ENCODE measurements at regions not wholly inside any gene's neighbourhood (a gene's known extent, or its start where the extent isn't known, plus 50 kb on each side); places are given as distances from the start of the nearest gene placed in this dataset.
"Not testable (repeated sequence)": the region's sequence is repeated elsewhere in the genome, so short reads cannot be mapped to it uniquely, and the experiment has no call there.

GRCh38 chr10:42149027-42149700 lies 489.2 kb downstream of the ZNF33B start:
- H4K20me1 ChIP-seq (ENCODE audit: insufficient read depth) = no peaks in the 10 kb centered on the region
- no peaks in the 10 kb centered on the region for H3K36me3 ChIP-seq (ENCODE audit: low read depth)
- no peaks in the 10 kb centered on the region for H3K9me2 ChIP-seq (ENCODE audit: insufficient read depth)
- CTCF ChIA-PET = no interaction called here
- no peaks in the 10 kb centered on the region for H3K4me1 ChIP-seq (replicated peaks; ENCODE audit: insufficient read depth)
- POLR2A ChIA-PET (ENCODE audit: unreplicated experiment) = no interaction called here
- H3K9me3 ChIP-seq (ENCODE audit: insufficient read depth, low read depth) = no peaks in the 10 kb centered on the region
- no peak overlapping the region for H3K4me2 ChIP-seq
- no peak for DNase-seq
- no peaks in the 10 kb centered on the region for H3K27me3 ChIP-seq (ENCODE audit: insufficient read depth, low read depth)
- H3F3A ChIP-seq (ENCODE audit: insufficient read depth, low read depth) = no peaks in the 10 kb centered on the region
- H3K4me3 ChIP-seq = no peak overlapping the region
- intact Hi-C loops (cut with micrococcal nuclease; ENCODE audit: unreplicated experiment) = no loop called here
- H3K27ac ChIP-seq = no peak overlapping the region
- TF ChIP-seq, protein P1, sequence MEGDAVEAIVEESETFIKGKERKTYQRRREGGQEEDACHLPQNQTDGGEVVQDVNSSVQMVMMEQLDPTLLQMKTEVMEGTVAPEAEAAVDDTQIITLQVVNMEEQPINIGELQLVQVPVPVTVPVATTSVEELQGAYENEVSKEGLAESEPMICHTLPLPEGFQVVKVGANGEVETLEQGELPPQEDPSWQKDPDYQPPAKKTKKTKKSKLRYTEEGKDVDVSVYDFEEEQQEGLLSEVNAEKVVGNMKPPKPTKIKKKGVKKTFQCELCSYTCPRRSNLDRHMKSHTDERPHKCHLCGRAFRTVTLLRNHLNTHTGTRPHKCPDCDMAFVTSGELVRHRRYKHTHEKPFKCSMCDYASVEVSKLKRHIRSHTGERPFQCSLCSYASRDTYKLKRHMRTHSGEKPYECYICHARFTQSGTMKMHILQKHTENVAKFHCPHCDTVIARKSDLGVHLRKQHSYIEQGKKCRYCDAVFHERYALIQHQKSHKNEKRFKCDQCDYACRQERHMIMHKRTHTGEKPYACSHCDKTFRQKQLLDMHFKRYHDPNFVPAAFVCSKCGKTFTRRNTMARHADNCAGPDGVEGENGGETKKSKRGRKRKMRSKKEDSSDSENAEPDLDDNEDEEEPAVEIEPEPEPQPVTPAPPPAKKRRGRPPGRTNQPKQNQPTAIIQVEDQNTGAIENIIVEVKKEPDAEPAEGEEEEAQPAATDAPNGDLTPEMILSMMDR (conservative IDR thresholded peaks at IDR 0.05) = no peak
- no peak for TF ChIP-seq EZH2 (IDR thresholded peaks at IDR 0.05; ENCODE audit: low read depth)
- no TSS peak for BruUV-seq (replicated peaks)
- H2AFZ ChIP-seq = no peak overlapping the region
- no peaks in the 10 kb centered on the region for H3K79me2 ChIP-seq (ENCODE audit: low read depth)

DNA sequence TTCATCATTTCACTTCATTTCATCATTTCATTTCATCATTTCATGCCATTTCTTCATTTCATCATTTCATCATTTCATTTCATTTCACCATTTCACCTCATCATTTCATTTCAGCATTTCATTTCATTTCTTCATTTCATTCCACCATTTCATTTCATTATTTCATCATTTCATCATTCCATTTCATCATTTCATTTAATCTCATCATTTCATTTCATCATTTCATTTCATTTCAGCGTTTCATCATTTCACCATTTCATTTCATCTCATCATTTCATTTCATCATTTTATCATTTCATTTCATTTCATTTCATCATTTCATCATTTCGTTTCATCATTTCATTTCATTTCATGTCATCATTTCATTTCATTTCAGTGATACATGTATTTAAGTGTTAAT lies 492.2 kb downstream of the ZNF33B start:
- CTCF ChIA-PET; DNase-seq; intact Hi-C loops (cut with micrococcal nuclease; ENCODE audit: unreplicated experiment); H3K36me3 ChIP-seq (ENCODE audit: low read depth); H3K27ac ChIP-seq; H3F3A ChIP-seq (ENCODE audit: insufficient read depth, low read depth); H3K79me2 ChIP-seq (ENCODE audit: low read depth); H3K27me3 ChIP-seq (ENCODE audit: insufficient read depth, low read depth); BruUV-seq (replicated peaks); H2AFZ ChIP-seq; H3K9me3 ChIP-seq (ENCODE audit: insufficient read depth, low read depth); POLR2A ChIA-PET (ENCODE audit: unreplicated experiment); H3K4me1 ChIP-seq (replicated peaks; ENCODE audit: insufficient read depth); H4K20me1 ChIP-seq (ENCODE audit: insufficient read depth); H3K9me2 ChIP-seq (ENCODE audit: insufficient read depth); H3K4me2 ChIP-seq; H3K4me3 ChIP-seq: not testable (repeated sequence)

DNA sequence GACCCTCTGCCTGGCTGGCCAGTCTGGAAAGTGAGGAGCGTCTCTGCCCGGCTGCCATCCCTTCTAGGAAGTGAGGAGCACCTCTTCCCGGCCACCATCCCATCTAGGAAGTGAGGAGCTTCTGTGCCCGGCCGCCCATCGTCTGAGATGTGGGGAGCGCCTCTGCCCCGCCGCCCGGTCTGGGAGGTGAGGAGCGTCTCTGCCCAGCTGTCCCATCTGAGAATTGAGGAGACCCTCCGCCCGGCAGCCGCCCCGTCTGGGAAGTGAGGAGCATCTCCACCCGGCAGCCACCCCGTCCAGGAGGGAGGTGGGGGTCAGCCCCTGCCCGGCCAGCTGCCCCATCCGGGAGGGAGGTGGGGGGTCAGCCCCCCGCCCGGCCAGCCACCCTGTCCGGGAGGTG lies 500.3 kb downstream of the ZNF33B start:
- POLR2A ChIA-PET (ENCODE audit: unreplicated experiment); H3K27ac ChIP-seq; H3K4me1 ChIP-seq (replicated peaks; ENCODE audit: insufficient read depth); BruUV-seq (replicated peaks); H4K20me1 ChIP-seq (ENCODE audit: insufficient read depth); H3K36me3 ChIP-seq (ENCODE audit: low read depth); H2AFZ ChIP-seq; CTCF ChIA-PET; H3K79me2 ChIP-seq (ENCODE audit: low read depth); intact Hi-C loops (cut with micrococcal nuclease; ENCODE audit: unreplicated experiment); H3K9me3 ChIP-seq (ENCODE audit: insufficient read depth, low read depth); H3K4me3 ChIP-seq; H3K4me2 ChIP-seq; H3K9me2 ChIP-seq (ENCODE audit: insufficient read depth); DNase-seq; H3F3A ChIP-seq (ENCODE audit: insufficient read depth, low read depth): not testable (repeated sequence)
- 0 out of 2 replicates have a peak, but pooled peaks cover 12% of the 10 kb centered on the region for H3K27me3 ChIP-seq (ENCODE audit: insufficient read depth, low read depth)

DNA sequence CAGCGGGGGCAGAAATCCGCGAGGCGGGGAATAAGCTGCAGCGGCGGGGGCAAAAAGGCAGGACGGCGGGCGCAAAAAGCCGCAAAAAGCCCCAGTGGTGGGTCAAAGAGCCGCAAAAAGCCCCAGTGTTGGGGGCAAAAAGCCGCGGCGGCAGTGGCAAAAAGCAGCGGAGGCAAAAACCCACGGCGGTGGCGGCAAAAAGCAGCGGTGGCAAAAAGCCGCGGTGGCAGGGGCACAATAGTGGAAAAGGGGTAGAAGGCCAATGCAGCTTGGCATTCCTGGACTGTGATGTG lies 525.3 kb downstream of the ZNF33B start:
- Histone ChIP-seq H3K4me3 (no peak overlapping the region), H3K79me2 (ENCODE audit: low read depth) (no peaks in the 10 kb centered on the region), H3K4me1 (replicated peaks; ENCODE audit: insufficient read depth) (no peaks in the 10 kb centered on the region), H3F3A (ENCODE audit: insufficient read depth, low read depth) (no peaks in the 10 kb centered on the region), H2AFZ (no peak overlapping the region), H4K20me1 (ENCODE audit: insufficient read depth) (no peaks in the 10 kb centered on the region), H3K9me3 (ENCODE audit: insufficient read depth, low read depth) (no peaks in the 10 kb centered on the region), H3K27ac (no peak overlapping the region), H3K27me3 (ENCODE audit: insufficient read depth, low read depth) (no peaks in the 10 kb centered on the region), H3K9me2 (ENCODE audit: insufficient read depth) (no peaks in the 10 kb centered on the region), H3K36me3 (ENCODE audit: low read depth) (no peaks in the 10 kb centered on the region), H3K4me2 (no peak overlapping the region)
- BruUV-seq (replicated peaks) = no TSS peak
- POLR2A ChIA-PET (ENCODE audit: unreplicated experiment) = no interaction called here
- no peak for TF ChIP-seq EZH2 (IDR thresholded peaks at IDR 0.05; ENCODE audit: low read depth)
- TF ChIP-seq, protein P1 (conservative IDR thresholded peaks at IDR 0.05) = no peak
- intact Hi-C loops (cut with micrococcal nuclease; ENCODE audit: unreplicated experiment) = no loop called here
- CTCF ChIA-PET = no interaction called here
- no peak for DNase-seq

Data from PC-9 (cell line).